GM13977 (cell line): ENCODE measurements at regions not wholly inside any gene's neighbourhood (a gene's known extent, or its start where the extent isn't known, plus 50 kb on each side); places are given as distances from the start of the nearest gene placed in this dataset.

Experiments used
- DNase-seq: peaks from one replicate; pipeline ENCODE4 v3.0.0; 2012; ENCODE audit warnings: low spot score
- in situ Hi-C: fragments of 300-500 bp; cut with MboI; formaldehyde crosslinking; loops from one replicate; pipeline ENCODE4 v1.12.0; 2022; ENCODE audit warnings: low sequenced_read_pairs, low pct_unique_long_range_greater_than_20kb, mixed read lengths, inconsistent platforms; ENCODE audit not compliant: unreplicated experiment
- TF ChIP-seq, protein P1 (sequence below): IDR thresholded peaks from 2 replicates; pipeline ENCODE4 v1.5.1; 2012; ENCODE audit warnings: mild to moderate bottlenecking, control low read depth; ENCODE audit not compliant: insufficient read depth; ENCODE audit errors: extremely low read depth, missing control alignments

DNA sequence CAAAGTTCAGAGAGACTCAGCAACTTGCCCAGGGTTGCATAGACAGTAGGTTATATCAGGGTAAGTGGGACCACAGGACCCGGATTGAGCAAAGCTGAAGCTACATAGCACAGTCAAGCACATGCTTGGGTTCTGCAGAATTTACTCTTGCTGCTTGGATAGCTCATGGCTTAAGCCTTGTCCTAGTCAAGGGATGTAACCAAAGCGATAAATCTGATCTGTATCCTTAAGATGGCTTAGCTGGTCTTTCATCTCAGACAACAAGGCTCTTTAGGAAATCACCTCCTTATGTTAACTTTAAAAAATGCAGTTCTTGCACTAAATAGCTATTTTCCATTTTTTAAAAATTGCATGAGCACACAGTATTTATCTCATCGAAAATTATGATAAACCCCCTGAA, 158.5 kb downstream of the LPIN1 start:
- TF ChIP-seq, protein P1, sequence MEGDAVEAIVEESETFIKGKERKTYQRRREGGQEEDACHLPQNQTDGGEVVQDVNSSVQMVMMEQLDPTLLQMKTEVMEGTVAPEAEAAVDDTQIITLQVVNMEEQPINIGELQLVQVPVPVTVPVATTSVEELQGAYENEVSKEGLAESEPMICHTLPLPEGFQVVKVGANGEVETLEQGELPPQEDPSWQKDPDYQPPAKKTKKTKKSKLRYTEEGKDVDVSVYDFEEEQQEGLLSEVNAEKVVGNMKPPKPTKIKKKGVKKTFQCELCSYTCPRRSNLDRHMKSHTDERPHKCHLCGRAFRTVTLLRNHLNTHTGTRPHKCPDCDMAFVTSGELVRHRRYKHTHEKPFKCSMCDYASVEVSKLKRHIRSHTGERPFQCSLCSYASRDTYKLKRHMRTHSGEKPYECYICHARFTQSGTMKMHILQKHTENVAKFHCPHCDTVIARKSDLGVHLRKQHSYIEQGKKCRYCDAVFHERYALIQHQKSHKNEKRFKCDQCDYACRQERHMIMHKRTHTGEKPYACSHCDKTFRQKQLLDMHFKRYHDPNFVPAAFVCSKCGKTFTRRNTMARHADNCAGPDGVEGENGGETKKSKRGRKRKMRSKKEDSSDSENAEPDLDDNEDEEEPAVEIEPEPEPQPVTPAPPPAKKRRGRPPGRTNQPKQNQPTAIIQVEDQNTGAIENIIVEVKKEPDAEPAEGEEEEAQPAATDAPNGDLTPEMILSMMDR = no peak
- no peak for DNase-seq
- in situ Hi-C loops = no loop called here

DNA sequence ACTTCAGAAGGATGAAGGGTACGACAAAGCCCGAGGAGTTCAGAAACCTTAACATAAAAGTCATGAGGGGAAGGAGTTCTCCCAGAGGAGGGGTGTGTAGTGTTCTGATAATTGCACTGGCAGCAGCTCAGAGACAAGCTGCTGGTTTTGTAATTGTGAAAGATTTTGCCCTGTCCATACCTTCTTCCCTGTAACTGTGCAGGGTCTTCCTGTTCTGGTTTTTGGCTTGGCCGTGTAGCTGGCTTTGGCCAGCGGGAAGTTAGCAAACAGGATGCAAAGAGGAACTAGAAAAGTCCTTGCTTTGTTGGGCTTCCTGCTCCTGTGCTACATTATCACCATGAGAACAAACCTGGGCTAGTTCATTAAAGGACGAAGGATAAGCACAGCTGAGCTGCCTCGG, 160.8 kb downstream of the LPIN1 start:
- DNase-seq = no peak
- TF ChIP-seq, protein P1 = no peak
- in situ Hi-C loops = no loop called here

DNA sequence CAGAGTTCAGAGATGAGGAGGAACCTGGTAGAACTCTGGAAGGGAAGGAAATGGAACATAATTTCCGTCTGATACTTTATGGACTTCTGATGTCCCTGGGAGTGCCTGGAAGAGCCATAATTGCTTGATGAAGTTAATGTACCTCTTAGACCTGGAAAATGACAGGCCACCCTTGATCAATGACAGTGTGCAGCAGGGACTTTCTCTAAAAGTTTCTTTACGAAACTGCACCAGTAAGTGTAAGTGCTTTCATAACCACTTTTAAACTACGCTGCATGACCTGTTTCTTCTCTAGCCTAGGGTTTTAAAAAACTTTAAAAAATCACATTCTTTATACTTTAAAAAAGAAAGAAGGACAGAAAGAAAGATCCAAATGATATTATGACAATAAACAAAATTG, 164.5 kb downstream of the LPIN1 start:
- in situ Hi-C loops = no loop called here
- peak; percentile 28 for DNase-seq
- TF ChIP-seq, protein P1 = no peak

DNA sequence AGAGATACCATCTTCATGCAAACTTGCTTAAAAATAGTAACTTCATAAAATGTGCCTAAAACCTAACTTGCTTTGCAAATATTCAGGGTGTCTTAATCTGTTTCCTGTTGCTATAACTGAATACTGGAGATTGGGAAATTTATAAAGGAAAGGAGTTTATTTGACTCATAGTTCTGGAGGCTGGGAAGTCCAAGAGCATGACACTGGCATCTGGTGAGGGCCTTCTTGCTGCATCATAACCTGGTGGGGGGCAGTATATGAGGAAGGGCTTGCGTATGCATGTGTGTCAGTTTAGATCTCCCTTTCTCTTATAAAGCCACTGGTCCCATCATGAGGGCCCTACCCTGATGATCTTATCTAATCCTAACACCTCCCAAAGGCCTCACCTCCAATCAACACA, 166.5 kb downstream of the LPIN1 start:
- in situ Hi-C loops = no loop called here
- TF ChIP-seq, protein P1 = no peak
- DNase-seq = no peak

DNA sequence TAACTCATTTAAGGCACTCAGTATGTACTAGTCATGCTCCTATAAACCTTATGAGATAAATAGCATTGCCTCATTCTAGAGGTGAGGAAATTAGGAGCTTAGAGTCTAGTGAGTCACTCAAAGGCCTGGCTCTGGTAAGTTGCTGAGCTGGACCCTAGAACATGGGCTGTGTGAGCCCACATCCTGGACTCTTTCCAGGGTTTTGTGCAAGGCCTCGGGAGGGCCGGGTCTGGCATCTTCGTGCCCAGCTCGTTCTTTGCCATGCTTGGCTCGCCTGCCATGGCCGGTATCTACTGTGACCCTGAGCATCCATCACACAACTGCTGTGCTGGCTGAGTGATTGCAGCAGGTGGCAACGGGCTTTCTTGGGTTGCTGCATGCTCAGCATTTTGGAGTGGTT, 168.0 kb downstream of the LPIN1 start:
- in situ Hi-C loops = no loop called here
- no peak for DNase-seq
- TF ChIP-seq, protein P1 = no peak

DNA sequence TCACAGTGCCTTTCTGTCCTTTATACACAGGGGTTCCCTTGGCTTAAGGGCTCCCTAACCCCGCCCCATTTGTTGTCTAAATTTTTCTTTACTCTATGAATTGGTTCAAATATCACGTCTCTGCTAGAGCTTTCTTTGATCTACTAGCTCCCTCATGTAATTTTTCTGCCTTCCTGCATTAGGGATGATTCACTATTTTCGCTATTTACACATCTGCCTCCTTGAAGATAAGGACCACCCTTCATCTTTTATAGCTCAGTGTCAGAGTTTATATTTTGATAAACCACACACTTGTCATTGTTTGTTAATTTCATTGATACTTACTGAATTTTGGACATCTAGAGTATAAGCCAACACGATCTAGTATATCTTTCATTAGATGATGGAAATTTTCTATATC, 169.2 kb downstream of the LPIN1 start:
- TF ChIP-seq, protein P1 = no peak
- in situ Hi-C loops = no loop called here
- DNase-seq = no peak

DNA sequence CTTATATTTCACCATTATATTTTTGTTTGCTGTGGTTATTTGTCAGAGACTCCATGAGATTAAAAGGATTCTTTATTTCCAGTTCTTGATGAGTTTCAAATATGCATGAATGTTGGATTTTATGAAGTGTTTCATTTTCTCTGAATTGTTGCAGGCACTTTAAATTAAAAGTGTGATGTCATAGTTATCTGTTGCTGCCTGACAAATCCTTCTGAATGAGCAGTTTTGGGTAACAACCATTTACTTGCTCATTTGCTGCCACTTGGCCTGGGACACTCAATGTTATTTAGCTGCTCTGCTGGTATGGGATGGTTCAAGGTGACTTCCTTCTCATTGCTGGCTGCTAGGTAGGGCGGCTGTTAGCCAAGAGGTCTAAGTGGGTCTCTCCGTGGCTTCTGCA, 173.5 kb downstream of the LPIN1 start:
- no peak for DNase-seq
- TF ChIP-seq, protein P1 = no peak
- in situ Hi-C loops = no loop called here
